IMR-90 (cell line): ENCODE measurements at regions not wholly inside any gene's neighbourhood (a gene's known extent, or its start where the extent isn't known, plus 50 kb on each side); places are given as distances from the start of the nearest gene placed in this dataset.

Source experiments
- ATAC-seq: fragments of 200-7000 bp; cut with Tn5 transposase; 2 replicates; pipeline ENCODE4 v1.9.1; 2020; ENCODE audit warnings: low read depth, mild to moderate bottlenecking, moderate library complexity
- BruUV-seq: library from RNA; stranded (reverse); fragments of 400-500 nt; replicated peaks from 2 replicates; lab custom pipeline; 2021; lab: Mats Ljungman, UMichigan
- CTCF ChIA-PET: fragments of 300-600 bp; formaldehyde crosslinking; extraction: SDS; loops from one replicate; lab custom pipeline; 2021; ENCODE audit warnings: antibody characterized with exemption; lab: Yijun Ruan, JAX
- POLR2A ChIA-PET: fragments of 300-600 bp; sonication (Branson Sonifier 250); formaldehyde crosslinking; loops from one replicate; lab custom pipeline; 2022; ENCODE audit warnings: antibody characterized with exemption; ENCODE audit not compliant: unreplicated experiment; lab: Charles Lee
- DNase-seq: peaks from one replicate; pipeline ENCODE4 v3.0.0; 2013
- H2AFZ ChIP-seq: replicated peaks from 2 replicates; pipeline ENCODE3; 2013; ENCODE audit warnings: low read length, mild to moderate bottlenecking; ENCODE audit not compliant: poor library complexity
- H2AK5ac ChIP-seq: 2 replicates; pipeline ENCODE4 v1.6.1; 2013; ENCODE audit warnings: low read depth, low read length, inconsistent platforms
- H2AK9ac ChIP-seq: replicated peaks from 2 replicates; pipeline ENCODE3; 2013; ENCODE audit warnings: mild to moderate bottlenecking, low read depth, low read length, moderate library complexity; ENCODE audit not compliant: poor library complexity
- H2BK120ac ChIP-seq: 2 replicates; pipeline ENCODE4 v1.6.1; 2013; ENCODE audit warnings: low read depth, low read length, inconsistent platforms
- H2BK15ac ChIP-seq: 3 replicates; pipeline ENCODE4 v1.6.1; 2013; ENCODE audit warnings: low read depth, low read length, inconsistent platforms
- H2BK20ac ChIP-seq: 2 replicates; pipeline ENCODE4 v1.6.1; 2013; ENCODE audit warnings: low read depth, mild to moderate bottlenecking, inconsistent platforms, low read length, moderate library complexity
- H2BK5ac ChIP-seq: 2 replicates; pipeline ENCODE4 v1.6.1; 2013; ENCODE audit warnings: mild to moderate bottlenecking, low read depth, low read length, inconsistent platforms; ENCODE audit not compliant: poor library complexity, severe bottlenecking
- H3K14ac ChIP-seq: replicated peaks from 2 replicates; pipeline ENCODE4 v1.6.1; 2013; ENCODE audit warnings: low read depth, low read length, inconsistent platforms
- H3K18ac ChIP-seq: 2 replicates; pipeline ENCODE4 v1.6.1; 2013; ENCODE audit warnings: low read depth, low read length, control low read depth
- H3K23ac ChIP-seq: 2 replicates; pipeline ENCODE4 v1.6.1; 2013; ENCODE audit warnings: low read depth, low read length, inconsistent platforms
- H3K27ac ChIP-seq: 2 replicates; pipeline ENCODE4 v1.5.1; 2013; ENCODE audit warnings: mild to moderate bottlenecking, control low read depth, low read length; ENCODE audit not compliant: insufficient read depth
- H3K27me3 ChIP-seq: 2 replicates; pipeline ENCODE4 v1.6.1; 2013; ENCODE audit warnings: low read length; ENCODE audit not compliant: control insufficient read depth, insufficient read depth
- H3K36me3 ChIP-seq: 2 replicates; pipeline ENCODE4 v1.6.1; 2013; ENCODE audit warnings: low read length, mixed read lengths; ENCODE audit not compliant: control insufficient read depth, insufficient read depth
- H3K4ac ChIP-seq: 2 replicates; pipeline ENCODE4 v1.6.1; 2013; ENCODE audit warnings: low read depth, low read length, inconsistent platforms
- H3K4me1 ChIP-seq: 2 replicates; pipeline ENCODE4 v1.6.1; 2013; ENCODE audit warnings: low read length, mixed read lengths; ENCODE audit not compliant: control insufficient read depth, insufficient read depth
- H3K4me2 ChIP-seq: 2 replicates; pipeline ENCODE4 v1.6.1; 2013; ENCODE audit warnings: low read depth, mild to moderate bottlenecking, control low read depth, low read length, moderate library complexity
- H3K4me3 ChIP-seq: 2 replicates; pipeline ENCODE4 v1.5.1; 2013; ENCODE audit warnings: low read depth, mild to moderate bottlenecking, control low read depth, low read length, moderate library complexity; ENCODE audit not compliant: insufficient read depth
- H3K56ac ChIP-seq: 2 replicates; pipeline ENCODE4 v1.6.1; 2013; ENCODE audit warnings: low read length, inconsistent platforms; ENCODE audit not compliant: insufficient read depth; ENCODE audit errors: extremely low read depth
- H3K79me1 ChIP-seq, 2 experiments: 2 replicates each; pipeline ENCODE4 v1.6.1; 2013; ENCODE audit warnings: low read length in 2 of 2, inconsistent platforms in 1 of 2, low read depth in 1 of 2
- H3K9ac ChIP-seq: 2 replicates; pipeline ENCODE4 v1.6.1; 2013; ENCODE audit warnings: low read depth, low read length, control low read depth
- H3K9me1 ChIP-seq: 2 replicates; pipeline ENCODE4 v1.6.1; 2013; ENCODE audit warnings: low read length, inconsistent platforms; ENCODE audit not compliant: insufficient read depth
- H3K9me3 ChIP-seq: 2 replicates; pipeline ENCODE4 v1.6.1; 2013; ENCODE audit warnings: low read length; ENCODE audit not compliant: control insufficient read depth, insufficient read depth
- H4K20me1 ChIP-seq: 2 replicates; pipeline ENCODE4 v1.6.1; 2013; ENCODE audit warnings: low read length, inconsistent platforms; ENCODE audit not compliant: insufficient read depth
- H4K5ac ChIP-seq: 2 replicates; pipeline ENCODE4 v1.6.1; 2013; ENCODE audit warnings: mild to moderate bottlenecking, low read depth, low read length, control low read depth
- H4K8ac ChIP-seq, 2 experiments: 2 replicates each; pipeline ENCODE4 v1.6.1; 2013; ENCODE audit warnings: low read depth in 2 of 2, low read length in 2 of 2, control low read depth in 1 of 2, inconsistent platforms in 1 of 2
- H4K91ac ChIP-seq: 2 replicates; pipeline ENCODE4 v1.6.1; 2013; ENCODE audit warnings: low read depth, low read length, inconsistent platforms; ENCODE audit not compliant: insufficient read depth
- CEBPB ChIP-seq: IDR thresholded peaks from 2 replicates; pipeline ENCODE4 v1.6.1; 2012; ENCODE audit warnings: low read depth, low read length, improper control_type of control experiment
- MAFK ChIP-seq: IDR thresholded peaks from 2 replicates; pipeline ENCODE4 v1.6.1; 2012; ENCODE audit warnings: low read depth, low read length, improper control_type of control experiment
- WGBS, 2 experiments: methylation state at CpG; one replicate each; pipeline versions ENCODE4 v1.1.5 to v1.1.7; 2013; ENCODE audit warnings: missing lambda C conversion rate in 2 of 2; ENCODE audit not compliant: insufficient read length in 1 of 2; ENCODE audit errors: extremely low coverage in 2 of 2; 5-methylcytosine and 5-hydroxymethylcytosine counted together
- dilution Hi-C: fragments of 300-500 bp; cut with HindIII; formaldehyde crosslinking; loops from one replicate; pipeline ENCODE4 v1.14.3; 2018; ENCODE audit warnings: low sequenced_read_pairs; ENCODE audit not compliant: unreplicated experiment
- in situ Hi-C: fragments of 300-500 bp; cut with MboI; formaldehyde crosslinking; loops from 3 replicates; pipeline ENCODE4 v1.14.3; 2019; ENCODE audit warnings: low sequenced_read_pairs, inconsistent platforms, mixed read lengths
- intact Hi-C: fragments of 100-400 bp; cut with micrococcal nuclease; formaldehyde crosslinking; loops from 2 replicates; pipeline ENCODE4 v1.10.0; 2022

DNA sequence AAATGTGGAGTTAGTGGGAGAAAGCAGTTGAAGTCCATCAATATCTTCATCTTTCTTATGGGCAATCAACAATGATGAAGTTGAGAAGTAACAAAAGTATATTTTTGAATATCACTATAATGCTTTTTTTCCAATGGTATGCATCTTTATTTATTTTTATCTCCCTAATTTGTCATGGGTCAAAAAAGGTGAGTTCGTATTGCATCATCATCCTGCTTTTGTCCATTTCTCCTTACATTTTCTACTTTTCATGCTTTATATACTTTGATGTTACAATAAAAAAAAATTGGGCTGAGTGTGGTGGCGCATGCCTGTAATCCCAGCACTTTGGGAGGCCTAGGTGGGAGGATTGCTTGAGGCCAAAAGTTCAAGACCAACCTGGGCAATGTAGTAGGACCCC, 101.2 kb upstream of the STXBP5 start:
- no peak overlapping the region for H3K27ac ChIP-seq
- peaks cover 6% of the 10 kb centered on the region for H3K4me1 ChIP-seq
- dilution Hi-C loops: no loop called here
- no peak overlapping the region for H2BK15ac ChIP-seq
- no peak overlapping the region for H2BK120ac ChIP-seq
- ATAC-seq (no peak), DNase-seq (no peak)
- no peak overlapping the region for H3K4ac ChIP-seq
- peaks cover 4% of the 10 kb centered on the region; the same call in 1 of the 2 replicates for H3K9me1 ChIP-seq
- no peak overlapping the region for H2BK20ac ChIP-seq
- no TSS peak for BruUV-seq
- H2AFZ ChIP-seq: no peak overlapping the region
- no peak overlapping the region for H3K18ac ChIP-seq
- ChIA-PET CTCF (no interaction called here), POLR2A (no interaction called here)
- H3K4me2 ChIP-seq: no peak overlapping the region
- H3K79me1 ChIP-seq: no peaks in the 10 kb centered on the region
- H3K23ac ChIP-seq: no peak overlapping the region
- TF ChIP-seq MAFK: no peak
- peak; percentile 76 for TF ChIP-seq CEBPB
- H3K9me3 ChIP-seq: no peaks in the 10 kb centered on the region
- H3K4me3 ChIP-seq: no peak overlapping the region
- H4K20me1 ChIP-seq: no peaks in the 10 kb centered on the region
- H2BK5ac ChIP-seq: no peak overlapping the region
- no peak overlapping the region for H4K5ac ChIP-seq
- no peak overlapping the region for H2AK9ac ChIP-seq
- in situ Hi-C loops: no loop called here
- H3K56ac ChIP-seq: no peak overlapping the region
- H4K8ac ChIP-seq: no peak overlapping the region
- no peak overlapping the region for H3K9ac ChIP-seq
- H3K36me3 ChIP-seq: no peaks in the 10 kb centered on the region
- H4K91ac ChIP-seq: no peak overlapping the region
- H3K14ac ChIP-seq: no peak overlapping the region
- no peak overlapping the region for H2AK5ac ChIP-seq
- no peaks in the 10 kb centered on the region for H3K27me3 ChIP-seq
- WGBS, 2 experiments: no CpG with 5 or more reads among the region's 2 CpGs
- intact Hi-C loops: loop anchor here (5.0 kb wide), 1 partner anchor 191 kb away; no protein-coding TSS in a partner anchor
